ENCODE measurements at regions not wholly inside any gene's neighbourhood (a gene's known extent, or its start where the extent isn't known, plus 50 kb on each side); places are given as distances from the start of the nearest gene placed in this dataset.

- TF ChIP-seq FOXO4 (CRISPR knock-in tag; IDR thresholded peaks at IDR 0.05) (no peak), HES1 (IDR thresholded peaks at IDR 0.05; ENCODE audit: low read depth) (no peak), CEBPZ (IDR thresholded peaks at IDR 0.05; ENCODE audit: borderline replicate concordance, low read depth, low read length) (no peak), MYBL2 (IDR thresholded peaks at IDR 0.05; ENCODE audit: low read depth) (no peak), MYBL2 (CRISPR knock-in tag; IDR thresholded peaks at IDR 0.05; ENCODE audit: borderline replicate concordance) (no peak)
- TF ChIP-seq, protein P1, sequence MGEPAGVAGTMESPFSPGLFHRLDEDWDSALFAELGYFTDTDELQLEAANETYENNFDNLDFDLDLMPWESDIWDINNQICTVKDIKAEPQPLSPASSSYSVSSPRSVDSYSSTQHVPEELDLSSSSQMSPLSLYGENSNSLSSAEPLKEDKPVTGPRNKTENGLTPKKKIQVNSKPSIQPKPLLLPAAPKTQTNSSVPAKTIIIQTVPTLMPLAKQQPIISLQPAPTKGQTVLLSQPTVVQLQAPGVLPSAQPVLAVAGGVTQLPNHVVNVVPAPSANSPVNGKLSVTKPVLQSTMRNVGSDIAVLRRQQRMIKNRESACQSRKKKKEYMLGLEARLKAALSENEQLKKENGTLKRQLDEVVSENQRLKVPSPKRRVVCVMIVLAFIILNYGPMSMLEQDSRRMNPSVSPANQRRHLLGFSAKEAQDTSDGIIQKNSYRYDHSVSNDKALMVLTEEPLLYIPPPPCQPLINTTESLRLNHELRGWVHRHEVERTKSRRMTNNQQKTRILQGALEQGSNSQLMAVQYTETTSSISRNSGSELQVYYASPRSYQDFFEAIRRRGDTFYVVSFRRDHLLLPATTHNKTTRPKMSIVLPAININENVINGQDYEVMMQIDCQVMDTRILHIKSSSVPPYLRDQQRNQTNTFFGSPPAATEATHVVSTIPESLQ (CRISPR knock-in tag; IDR thresholded peaks at IDR 0.05) = no peak
Measured at GRCh38 chr12:45654002-45654665, 75.4 kb upstream of the ARID2 start (continued).

All from K562 (cell line).